CD1c-positive myeloid dendritic cell (primary cell): ENCODE measurements at regions not wholly inside any gene's neighbourhood (a gene's known extent, or its start where the extent isn't known, plus 50 kb on each side); places are given as distances from the start of the nearest gene placed in this dataset.

Source experiments
- DNase-seq: peaks from one replicate; pipeline ENCODE4 v3.0.0-alpha.2; 2016; ENCODE audit errors: extremely low spot score

DNA sequence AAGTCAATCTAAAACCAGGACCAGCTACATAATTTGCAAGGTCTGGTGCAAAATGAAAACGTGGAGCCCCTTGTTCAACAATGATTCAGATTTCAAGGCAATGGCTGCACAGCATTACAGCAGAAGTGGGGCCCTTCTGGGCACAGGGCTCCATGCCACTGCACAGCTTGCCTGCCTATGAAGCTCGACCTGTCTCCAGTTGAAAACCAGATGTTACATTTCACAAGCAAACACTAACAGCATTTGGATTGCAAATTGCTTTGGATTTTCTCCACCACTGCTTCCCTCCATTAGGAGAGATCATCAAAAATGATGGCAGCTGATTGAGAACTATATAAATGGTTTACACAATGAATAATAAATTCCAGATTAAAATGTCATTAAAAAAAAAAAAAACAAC, 551.4 kb upstream of the ZFHX3 start:
- DNase-seq = no peak

- DNase-seq = no peak
These were observed 536.2 kb upstream of the ZFHX3 start for GRCh38 chr16:73584157-73584556.

GRCh38 chr16:73572135-73572828, 524.4 kb upstream of the ZFHX3 start:
- no peak for DNase-seq

- no peak for DNase-seq
These were observed 521.5 kb upstream of the ZFHX3 start for GRCh38 chr16:73569266-73569980.

DNA sequence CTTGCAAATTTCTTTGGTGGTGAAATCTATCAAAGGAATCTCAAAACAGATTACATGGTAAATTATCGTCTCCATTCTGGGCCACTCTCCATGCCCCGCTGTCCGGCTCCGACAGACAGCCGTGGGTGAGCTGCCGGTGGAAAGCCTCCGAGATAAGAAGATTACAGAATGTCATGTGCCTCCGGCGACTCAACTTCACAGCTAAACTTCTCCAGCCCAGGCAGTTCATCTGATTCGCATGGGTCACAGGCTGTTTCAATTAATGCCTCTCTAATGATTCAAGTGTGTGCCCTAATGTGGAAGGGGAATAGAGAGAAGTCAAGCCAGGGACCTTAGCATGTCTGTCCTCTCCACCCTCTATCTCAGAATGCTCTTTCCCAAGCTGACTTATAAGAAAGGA, 520.8 kb upstream of the ZFHX3 start:
- DNase-seq = no peak

GRCh38 chr16:73565925-73566324, 518.0 kb upstream of the ZFHX3 start:
- DNase-seq = no peak

DNA sequence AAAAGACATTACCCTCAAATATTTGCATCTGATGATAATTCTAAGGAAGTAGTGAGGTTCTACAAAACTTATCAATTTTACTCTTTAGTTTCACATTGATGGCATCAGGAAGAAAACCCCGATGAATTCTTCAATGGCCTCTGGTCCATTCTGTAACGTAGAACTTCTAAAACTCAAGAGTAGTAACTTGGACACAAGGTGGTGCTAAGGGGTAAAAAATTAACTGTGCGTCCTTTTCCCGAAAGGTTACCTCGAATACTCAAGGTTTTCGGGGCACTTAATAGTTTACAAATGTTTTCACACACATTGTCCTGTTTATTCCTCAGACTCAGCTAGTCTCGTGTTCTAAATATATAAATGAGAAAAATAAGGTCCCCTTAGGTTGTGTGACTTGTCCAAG, 517.3 kb upstream of the ZFHX3 start:
- DNase-seq = no peak

DNA sequence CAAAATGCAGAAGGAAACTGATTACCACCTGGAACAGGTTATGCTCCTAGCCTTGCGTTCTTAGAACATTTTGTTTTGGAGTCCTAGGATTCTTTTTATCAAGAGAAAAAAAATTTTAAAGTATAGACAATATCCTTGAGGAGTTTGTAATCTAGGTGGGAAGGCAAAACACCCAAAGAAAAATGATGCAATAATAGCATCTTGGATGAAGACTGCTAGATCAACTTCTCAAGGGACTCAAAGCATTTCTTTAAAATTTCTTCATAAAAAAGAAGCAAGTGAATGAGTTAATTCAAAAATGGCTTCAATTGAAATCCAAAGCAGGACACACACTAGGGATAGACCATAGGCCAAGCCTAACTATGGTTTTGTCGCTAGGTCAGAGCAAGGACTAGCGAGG, 515.8 kb upstream of the ZFHX3 start:
- no peak for DNase-seq

GRCh38 chr16:73560497-73560896, 512.6 kb upstream of the ZFHX3 start:
- DNase-seq = no peak

- no peak for DNase-seq
These were observed 510.3 kb upstream of the ZFHX3 start for GRCh38 chr16:73558219-73558618.

DNA sequence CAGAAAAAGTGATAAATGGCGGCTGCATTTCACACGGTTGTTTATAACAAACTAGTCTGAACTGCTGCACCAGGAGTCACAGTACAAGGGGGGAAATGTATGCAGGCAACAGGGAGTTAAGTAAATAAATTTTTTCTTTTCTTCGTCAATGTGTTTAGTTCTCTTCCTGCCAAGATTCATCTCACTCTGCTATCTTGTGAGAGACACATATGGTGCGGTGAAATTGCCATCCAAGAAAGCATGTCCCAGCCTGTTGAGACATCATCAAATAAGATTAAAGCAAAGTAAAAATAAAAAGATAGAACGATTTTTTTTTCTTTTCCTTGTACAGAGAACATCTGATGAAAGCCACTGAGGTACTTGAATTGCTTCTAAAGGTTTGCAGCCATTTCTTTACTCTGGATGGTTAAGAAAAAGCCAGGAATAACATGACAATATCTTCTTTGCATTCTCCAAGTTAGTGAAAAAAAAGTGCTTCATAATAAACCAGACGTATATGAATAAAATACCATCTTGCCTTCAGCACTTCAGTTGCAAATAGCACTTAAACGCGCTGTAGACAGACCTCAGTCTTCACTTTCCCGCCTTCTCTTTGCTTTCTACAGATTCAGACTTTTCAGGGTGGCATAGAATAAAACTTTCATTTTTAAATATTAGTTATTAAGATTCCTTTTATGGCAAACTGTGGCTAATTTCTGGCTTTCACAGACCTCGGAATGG, 506.2 kb upstream of the ZFHX3 start:
- no peak for DNase-seq

- DNase-seq = no peak
These were observed 502.2 kb upstream of the ZFHX3 start for GRCh38 chr16:73549984-73550631.

DNA sequence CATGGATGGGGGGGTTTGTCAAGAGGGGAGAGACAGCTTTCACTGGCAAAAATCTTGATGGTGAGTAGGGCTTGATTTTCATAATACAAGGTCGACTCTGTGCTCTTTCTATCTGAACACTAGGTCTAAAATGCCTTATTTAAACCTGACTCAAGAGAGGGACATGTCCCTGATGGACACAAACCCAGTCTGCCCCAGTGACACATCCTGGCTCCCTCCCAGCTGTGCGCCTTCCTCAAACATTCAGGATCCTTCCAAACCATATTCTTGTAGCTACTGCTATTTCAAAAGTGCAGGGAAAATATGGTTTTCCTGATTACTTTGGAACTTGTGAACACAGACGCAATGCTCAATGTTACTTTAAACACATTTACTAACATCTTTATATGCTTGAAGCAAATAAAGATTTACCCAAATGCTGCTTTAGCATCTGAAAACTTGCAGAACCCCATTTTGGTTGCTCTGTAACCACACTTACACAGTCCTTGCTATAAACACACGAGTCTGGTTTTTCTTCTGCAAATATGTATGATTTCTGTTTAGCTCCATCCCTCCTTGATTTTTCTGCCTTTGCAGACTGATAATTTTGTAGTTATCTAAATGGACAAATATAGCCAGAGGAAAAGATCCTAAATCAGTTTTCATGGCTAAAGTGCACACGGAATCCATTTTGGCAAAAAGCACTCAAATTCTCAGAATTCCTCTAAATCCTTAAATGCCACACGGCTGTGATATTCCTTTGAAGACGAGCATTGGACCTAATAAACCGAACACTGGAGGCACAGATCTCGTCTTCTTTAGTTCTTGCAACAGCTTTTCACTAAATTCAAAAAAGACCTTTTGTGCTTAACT, 499.9 kb upstream of the ZFHX3 start:
- DNase-seq = no peak

DNA sequence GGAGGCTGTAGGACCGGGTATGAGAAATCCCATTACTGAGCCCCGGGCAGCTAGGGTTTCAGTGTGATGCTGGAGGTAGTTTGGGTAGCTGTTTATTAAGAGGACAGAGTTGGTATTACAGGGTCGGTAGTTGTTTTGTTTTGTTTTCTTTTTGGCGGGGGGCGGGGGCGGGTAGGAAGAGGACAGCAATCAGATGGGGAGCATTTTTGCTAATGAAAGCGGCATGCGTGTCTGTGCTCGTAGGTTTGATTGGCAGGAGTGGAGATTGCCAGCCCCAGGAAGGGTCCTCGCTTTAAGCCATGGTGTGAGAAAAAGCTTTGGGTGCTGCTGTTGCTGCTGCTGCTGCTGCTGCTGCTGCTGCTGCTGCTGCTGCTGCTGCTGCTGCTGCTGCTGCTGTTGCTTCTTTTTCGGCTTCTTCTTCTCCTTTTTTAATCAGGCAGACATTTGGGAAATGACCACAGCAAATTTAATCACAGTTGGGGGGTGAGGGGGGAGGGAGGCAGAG, 498.5 kb upstream of the ZFHX3 start:
- DNase-seq = no peak

GRCh38 chr16:73545755-73546154, 497.8 kb upstream of the ZFHX3 start:
- DNase-seq = no peak

GRCh38 chr16:73545290-73545689, 497.4 kb upstream of the ZFHX3 start:
- DNase-seq = no peak

- no peak for DNase-seq
These were observed 496.9 kb upstream of the ZFHX3 start for GRCh38 chr16:73544826-73545225.

DNA sequence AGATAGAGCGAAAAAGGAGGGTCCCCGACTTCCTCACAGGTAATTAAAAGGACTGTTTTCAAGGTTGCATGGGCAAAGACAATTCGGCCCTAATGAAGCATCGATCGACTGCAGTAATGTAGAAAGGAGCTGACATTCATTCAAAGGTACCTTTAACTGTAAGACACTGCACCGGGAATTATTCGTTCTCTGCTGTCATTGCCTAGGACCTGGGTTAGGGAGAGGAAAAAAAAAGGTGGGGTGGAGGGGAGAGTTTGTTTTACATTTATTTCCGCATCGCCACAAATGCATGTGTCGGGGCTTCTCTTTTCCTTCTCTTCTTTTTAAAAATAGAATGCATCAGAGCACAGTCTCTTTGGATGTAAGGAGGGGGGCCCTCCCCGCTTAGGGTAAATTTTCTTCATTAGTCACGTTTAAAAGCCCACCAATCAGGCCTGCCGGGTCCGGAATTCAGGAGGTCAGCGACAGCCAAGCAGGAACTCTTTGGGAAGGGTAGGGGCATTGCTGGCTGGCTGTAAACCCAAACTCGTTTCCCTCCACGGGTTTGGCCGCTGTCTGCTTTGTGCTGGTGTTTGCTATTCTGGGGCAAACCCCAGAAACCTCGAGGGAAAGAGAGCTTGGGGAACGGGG, 496.2 kb upstream of the ZFHX3 start:
- no peak for DNase-seq

GRCh38 chr16:73543331-73543969, 495.5 kb upstream of the ZFHX3 start:
- no peak for DNase-seq

GRCh38 chr16:73542885-73543284, 495.0 kb upstream of the ZFHX3 start:
- no peak for DNase-seq
